H1 (cell line): ENCODE measurements at regions not wholly inside any gene's neighbourhood (a gene's known extent, or its start where the extent isn't known, plus 50 kb on each side); places are given as distances from the start of the nearest gene placed in this dataset.

Experiments
- CREB1 ChIP-seq: IDR thresholded peaks from 2 replicates; pipeline ENCODE4 v1.6.1; 2012; ENCODE audit warnings: inconsistent platforms
- EP300 ChIP-seq, 2 experiments: IDR thresholded peaks; 1 replicate in 1 of 2; 2 replicates in 1 of 2; pipeline ENCODE4 v1.6.1; 2011 to 2012; ENCODE audit warnings: low read depth in 2 of 2, low read length in 2 of 2, mild to moderate bottlenecking in 2 of 2, borderline replicate concordance in 1 of 2, inconsistent platforms in 1 of 2, moderate library complexity in 1 of 2
- RNF2 ChIP-seq: fragments of 200-900, 300-1000 bp; sonication (generic); IDR thresholded peaks from 2 replicates; pipeline ENCODE4 v1.7.1; 2016; ENCODE audit warnings: borderline replicate concordance, low read depth, mild to moderate bottlenecking, antibody characterized with exemption, low read length; ENCODE audit not compliant: poor library complexity, severe bottlenecking; ENCODE audit errors: missing control alignments
- SIX5 ChIP-seq: IDR thresholded peaks from 2 replicates; pipeline ENCODE4 v1.6.1; 2011; ENCODE audit warnings: mild to moderate bottlenecking, low read depth, low read length
- SP2 ChIP-seq: IDR thresholded peaks from 2 replicates; pipeline ENCODE4 v1.6.1; 2012; ENCODE audit warnings: mild to moderate bottlenecking, low read length, inconsistent platforms
- TAF7 ChIP-seq: optimal IDR thresholded peaks from 2 replicates; pipeline ENCODE3; 2011; ENCODE audit warnings: low read depth, mild to moderate bottlenecking, inconsistent platforms, low read length, moderate library complexity, borderline replicate concordance

DNA sequence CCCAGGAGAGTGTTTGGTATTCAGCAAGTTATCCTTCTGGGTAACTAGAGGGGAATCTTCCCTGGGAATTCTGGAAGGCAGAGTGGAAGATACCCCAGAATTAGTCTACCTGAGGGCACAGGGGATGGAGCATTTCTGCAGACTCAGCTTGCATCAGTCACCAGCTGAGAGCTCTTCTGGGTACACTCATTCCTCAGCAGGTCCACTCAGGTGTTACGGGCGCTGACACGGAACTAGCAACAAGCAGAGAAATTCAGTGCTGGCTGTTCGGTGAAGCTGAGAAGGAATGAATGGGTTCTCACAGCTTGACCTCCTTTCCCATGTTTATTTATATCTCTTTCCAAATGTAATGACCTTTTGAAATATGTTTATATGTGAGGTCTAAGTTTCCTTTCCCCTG is 106.0 kb upstream of the PNPLA4 start (continued):
- TF ChIP-seq RNF2 (no peak), SP2 (no peak), SIX5 (no peak), EP300 (IDR thresholded peaks at IDR 0.05; ENCODE audit: borderline replicate concordance in 1 of 2, low read depth in 2 of 2, low read length in 2 of 2) (no peak), TAF7 (no peak), CREB1 (no peak)
